OCI-LY3 (cell line): ENCODE measurements at regions not wholly inside any gene's neighbourhood (a gene's known extent, or its start where the extent isn't known, plus 50 kb on each side); places are given as distances from the start of the nearest gene placed in this dataset.

Source experiments
- CTCF ChIP-seq: fragments of 200-600, 300-600 bp; sonication (generic); IDR thresholded peaks from 2 replicates; pipeline ENCODE4 v1.5.1; 2014; ENCODE audit warnings: antibody characterized with exemption, low read length, low read depth
- EZH2phosphoT487 ChIP-seq: fragments of 200-600 bp; shearing (Covaris generic); IDR thresholded peaks from 2 replicates; pipeline ENCODE4 v1.6.1; 2018; ENCODE audit warnings: antibody characterized with exemption, mixed run types, low read depth

DNA sequence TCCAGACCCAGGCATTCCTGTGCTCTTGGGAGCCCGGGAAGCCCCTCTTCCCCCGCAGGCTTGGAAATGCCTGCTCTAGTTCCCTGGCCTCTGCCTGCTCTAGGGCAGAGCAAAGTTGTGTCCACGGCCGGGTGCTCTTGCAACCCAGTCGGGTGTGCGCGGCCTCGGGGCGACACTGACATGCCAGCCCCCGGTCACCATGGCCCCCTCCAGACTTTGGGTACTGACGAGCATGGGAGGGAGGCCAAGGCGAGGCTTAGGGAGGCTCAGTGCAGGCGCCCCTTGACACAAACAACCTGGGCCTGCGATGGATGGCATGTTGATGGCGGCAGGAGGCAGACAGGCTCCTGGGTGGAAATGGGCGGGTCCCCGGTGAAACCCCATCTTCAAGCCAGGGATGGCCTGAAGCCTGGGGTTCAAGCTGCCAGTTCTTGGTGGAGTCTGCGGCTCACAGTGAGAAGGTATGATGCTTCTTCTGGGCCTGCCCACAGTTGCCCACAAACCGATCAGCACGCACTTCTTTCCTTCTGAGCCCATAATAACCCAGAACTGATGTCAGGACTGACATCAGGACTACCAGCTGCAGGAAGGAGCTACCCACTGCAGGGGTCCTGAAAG, 689.9 kb downstream of the DSC3 start:
- TF ChIP-seq CTCF (no peak), EZH2phosphoT487 (no peak)
